PC-9 (cell line): ENCODE measurements at regions not wholly inside any gene's neighbourhood (a gene's known extent, or its start where the extent isn't known, plus 50 kb on each side); places are given as distances from the start of the nearest gene placed in this dataset.

Experiments
- BruUV-seq: library from RNA; stranded (reverse); fragments of 400-500 nt; replicated peaks from 2 replicates; lab custom pipeline; 2021; lab: Mats Ljungman, UMichigan
- CTCF ChIA-PET: fragments of 300-600 bp; sonication (Branson Sonifier 250); formaldehyde crosslinking; loops from one replicate; lab custom pipeline; 2022; ENCODE audit warnings: antibody characterized with exemption; lab: Charles Lee
- POLR2A ChIA-PET: fragments of 300-600 bp; sonication (Branson Sonifier 250); formaldehyde crosslinking; loops from one replicate; lab custom pipeline; 2022; ENCODE audit warnings: antibody characterized with exemption; ENCODE audit not compliant: unreplicated experiment; lab: Charles Lee
- DNase-seq, 2 experiments: peaks; one replicate each; pipeline versions ENCODE4 v3.0.0 to v3.0.0-alpha.2; 2015 to 2022; ENCODE audit warnings: mixed read lengths in 1 of 2
- H2AFZ ChIP-seq: fragments of 200-600 bp; sonication (generic); 2 replicates; pipeline ENCODE4 v1.8.1; 2017; ENCODE audit warnings: antibody characterized with exemption
- H3F3A ChIP-seq: fragments of 200-600 bp; sonication (generic); 2 replicates; pipeline ENCODE4 v1.8.1; 2017; ENCODE audit warnings: antibody characterized with exemption, mild to moderate bottlenecking, low read depth; ENCODE audit not compliant: insufficient read depth
- H3K27ac ChIP-seq: fragments of 200-600 bp; sonication (generic); 2 replicates; pipeline ENCODE4 v1.6.1; 2016; ENCODE audit warnings: mixed run types
- H3K27me3 ChIP-seq: fragments of 200-600 bp; sonication (generic); 2 replicates; pipeline ENCODE4 v1.6.1; 2016; ENCODE audit warnings: low read depth, mixed run types; ENCODE audit not compliant: insufficient read depth
- H3K36me3 ChIP-seq: fragments of 200-600 bp; sonication (generic); 2 replicates; pipeline ENCODE4 v1.6.1; 2016; ENCODE audit warnings: low read depth, mixed run types
- H3K4me1 ChIP-seq: fragments of 200-600 bp; sonication (generic); replicated peaks from 2 replicates; pipeline ENCODE4 v1.6.1; 2016; ENCODE audit warnings: mixed run types; ENCODE audit not compliant: insufficient read depth
- H3K4me2 ChIP-seq: fragments of 200-600 bp; sonication (generic); 2 replicates; pipeline ENCODE4 v1.6.1; 2017; ENCODE audit warnings: mixed run types
- H3K4me3 ChIP-seq: fragments of 200-600 bp; sonication (generic); 2 replicates; pipeline ENCODE4 v1.6.1; 2016; ENCODE audit warnings: mixed run types
- H3K79me2 ChIP-seq: fragments of 200-600 bp; sonication (generic); 2 replicates; pipeline ENCODE4 v1.6.1; 2017; ENCODE audit warnings: low read depth, mixed run types
- H3K9me2 ChIP-seq: fragments of 200-600 bp; sonication (generic); 2 replicates; pipeline ENCODE4 v1.8.1; 2017; ENCODE audit warnings: mild to moderate bottlenecking; ENCODE audit not compliant: insufficient read depth
- H3K9me3 ChIP-seq: fragments of 200-600 bp; sonication (generic); 2 replicates; pipeline ENCODE4 v1.8.1; 2016; ENCODE audit warnings: low read depth; ENCODE audit not compliant: insufficient read depth
- H4K20me1 ChIP-seq: fragments of 200-600 bp; sonication (generic); 2 replicates; pipeline ENCODE4 v1.8.1; 2017; ENCODE audit not compliant: insufficient read depth
- EZH2 ChIP-seq: fragments of 200-600 bp; sonication (generic); IDR thresholded peaks from 2 replicates; pipeline ENCODE4 v1.8.0; 2017; ENCODE audit warnings: antibody characterized with exemption, low read depth
- intact Hi-C: fragments of 100-400 bp; cut with micrococcal nuclease; formaldehyde crosslinking; loops from one replicate; pipeline ENCODE4 v1.10.0; 2022; ENCODE audit not compliant: unreplicated experiment
- TF ChIP-seq, protein P1 (sequence below): fragments of 200-600 bp; sonication (generic); conservative IDR thresholded peaks from 2 replicates; pipeline ENCODE4 v1.6.1; 2017; ENCODE audit warnings: mixed run types, antibody characterized with exemption, mild to moderate bottlenecking, moderate library complexity

DNA sequence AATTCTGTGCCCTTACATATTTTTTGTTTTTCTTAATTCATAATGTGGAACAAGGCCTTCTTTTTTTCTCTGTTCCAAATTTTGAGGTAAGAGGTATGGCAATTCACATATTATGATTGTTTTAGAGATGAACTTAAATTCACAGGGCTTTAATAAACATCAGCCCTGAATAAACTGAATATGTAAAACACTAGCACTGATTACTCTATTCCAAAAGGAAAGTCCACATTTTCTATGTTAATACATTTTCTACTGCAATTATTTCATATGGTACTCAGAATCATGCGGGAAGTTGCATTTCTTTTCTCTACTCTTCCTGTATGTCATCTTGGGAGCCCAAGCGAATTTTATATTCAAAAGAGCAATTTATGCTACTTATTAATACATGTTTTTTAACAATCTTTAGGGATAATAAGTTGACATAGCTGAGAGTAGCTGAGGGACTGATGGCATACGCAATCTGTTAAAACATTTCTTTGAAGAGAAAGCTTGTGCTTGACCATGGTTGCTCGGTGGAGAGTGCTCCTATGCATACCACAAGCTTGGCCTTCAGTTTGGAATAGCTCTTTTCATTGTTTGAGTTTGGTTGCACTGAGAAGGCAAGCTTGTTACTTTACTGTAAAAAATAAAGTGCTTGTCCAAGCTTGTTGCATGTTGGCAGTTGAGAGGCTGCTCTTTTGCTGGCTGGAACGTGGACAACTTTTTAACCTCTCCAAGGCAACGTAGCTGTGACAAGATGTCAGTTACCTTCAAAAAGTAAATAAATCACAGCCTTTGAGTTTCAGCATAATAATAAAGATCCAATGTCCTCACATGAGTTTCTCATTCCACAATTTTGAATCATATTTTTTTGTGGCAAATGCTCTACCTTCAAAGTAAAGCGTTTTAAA, 196.3 kb upstream of the SPRY1 start:
- Histone ChIP-seq H3K79me2 (no peaks in the 10 kb centered on the region), H3K4me3 (no peak overlapping the region), H3F3A (no peaks in the 10 kb centered on the region), H4K20me1 (no peaks in the 10 kb centered on the region), H3K9me2 (no peaks in the 10 kb centered on the region; the same call in 1 of the 2 replicates), H2AFZ (no peak overlapping the region), H3K4me2 (no peak overlapping the region), H3K27ac (no peak overlapping the region), H3K4me1 (no peaks in the 10 kb centered on the region), H3K27me3 (no peaks in the 10 kb centered on the region), H3K9me3 (no peaks in the 10 kb centered on the region), H3K36me3 (no peaks in the 10 kb centered on the region; the same call in 1 of the 2 replicates)
- no peak for TF ChIP-seq EZH2
- TF ChIP-seq, protein P1, sequence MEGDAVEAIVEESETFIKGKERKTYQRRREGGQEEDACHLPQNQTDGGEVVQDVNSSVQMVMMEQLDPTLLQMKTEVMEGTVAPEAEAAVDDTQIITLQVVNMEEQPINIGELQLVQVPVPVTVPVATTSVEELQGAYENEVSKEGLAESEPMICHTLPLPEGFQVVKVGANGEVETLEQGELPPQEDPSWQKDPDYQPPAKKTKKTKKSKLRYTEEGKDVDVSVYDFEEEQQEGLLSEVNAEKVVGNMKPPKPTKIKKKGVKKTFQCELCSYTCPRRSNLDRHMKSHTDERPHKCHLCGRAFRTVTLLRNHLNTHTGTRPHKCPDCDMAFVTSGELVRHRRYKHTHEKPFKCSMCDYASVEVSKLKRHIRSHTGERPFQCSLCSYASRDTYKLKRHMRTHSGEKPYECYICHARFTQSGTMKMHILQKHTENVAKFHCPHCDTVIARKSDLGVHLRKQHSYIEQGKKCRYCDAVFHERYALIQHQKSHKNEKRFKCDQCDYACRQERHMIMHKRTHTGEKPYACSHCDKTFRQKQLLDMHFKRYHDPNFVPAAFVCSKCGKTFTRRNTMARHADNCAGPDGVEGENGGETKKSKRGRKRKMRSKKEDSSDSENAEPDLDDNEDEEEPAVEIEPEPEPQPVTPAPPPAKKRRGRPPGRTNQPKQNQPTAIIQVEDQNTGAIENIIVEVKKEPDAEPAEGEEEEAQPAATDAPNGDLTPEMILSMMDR: no peak
- POLR2A ChIA-PET: no interaction called here
- no TSS peak for BruUV-seq
- CTCF ChIA-PET: no interaction called here
- DNase-seq: no peak
- intact Hi-C loops: no loop called here

GRCh38 chr4:123204737-123205136, 191.9 kb upstream of the SPRY1 start:
- Histone ChIP-seq H3K27ac (no peak overlapping the region), H3K36me3 (no peaks in the 10 kb centered on the region), H3K9me3 (no peaks in the 10 kb centered on the region), H3K4me1 (no peaks in the 10 kb centered on the region), H3F3A (no peaks in the 10 kb centered on the region), H3K9me2 (no peaks in the 10 kb centered on the region; the same call in 1 of the 2 replicates), H2AFZ (no peak overlapping the region), H3K4me2 (no peak overlapping the region), H4K20me1 (no peaks in the 10 kb centered on the region), H3K4me3 (no peak overlapping the region), H3K79me2 (no peaks in the 10 kb centered on the region), H3K27me3 (no peaks in the 10 kb centered on the region)
- intact Hi-C loops: no loop called here
- CTCF ChIA-PET: no interaction called here
- POLR2A ChIA-PET: no interaction called here
- no TSS peak for BruUV-seq
- DNase-seq: no peak
- TF ChIP-seq, protein P1: no peak
- TF ChIP-seq EZH2: no peak

DNA sequence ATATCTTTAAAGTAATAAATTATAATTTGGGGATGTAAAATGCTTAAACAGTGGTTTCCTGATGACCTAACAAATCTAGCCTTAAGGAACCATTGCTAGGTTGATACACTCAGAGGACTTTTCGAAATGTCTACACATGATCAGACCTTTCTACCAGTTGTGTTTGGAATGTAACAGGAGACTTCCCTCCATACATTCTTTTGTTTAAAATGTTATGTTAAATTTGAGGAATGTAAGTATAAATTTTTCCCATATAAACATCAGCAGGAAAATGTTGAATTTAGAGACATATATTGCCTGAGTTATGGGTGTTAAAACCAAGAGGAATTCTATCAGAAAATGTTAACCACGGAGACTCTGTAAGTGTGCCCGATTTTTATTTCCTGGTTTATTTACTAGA, 190.6 kb upstream of the SPRY1 start:
- no peaks in the 10 kb centered on the region for H4K20me1 ChIP-seq
- no peaks in the 10 kb centered on the region for H3K79me2 ChIP-seq
- H3F3A ChIP-seq: no peaks in the 10 kb centered on the region
- H3K9me3 ChIP-seq: no peaks in the 10 kb centered on the region
- CTCF ChIA-PET: no interaction called here
- H3K36me3 ChIP-seq: no peaks in the 10 kb centered on the region
- no peak overlapping the region for H3K27ac ChIP-seq
- no peak for DNase-seq
- H3K27me3 ChIP-seq: no peaks in the 10 kb centered on the region
- intact Hi-C loops: no loop called here
- H3K4me2 ChIP-seq: no peak overlapping the region
- no peaks in the 10 kb centered on the region for H3K4me1 ChIP-seq
- POLR2A ChIA-PET: interaction anchor here (0.6 kb wide), 1 partner anchor 115 kb away, joined by 5 read pairs; no protein-coding TSS in a partner anchor
- no peak overlapping the region for H3K4me3 ChIP-seq
- H2AFZ ChIP-seq: no peak overlapping the region
- H3K9me2 ChIP-seq: peaks cover 3% of the 10 kb centered on the region; the same call in 1 of the 2 replicates
- TF ChIP-seq, protein P1: no peak
- no peak for TF ChIP-seq EZH2
- no TSS peak for BruUV-seq
